Esophagus muscularis mucosa (tissue), 4 donors: ENCODE measurements at regions not wholly inside any gene's neighbourhood (a gene's known extent, or its start where the extent isn't known, plus 50 kb on each side); places are given as distances from the start of the nearest gene placed in this dataset.

Experiments
- CTCF ChIP-seq, 3 experiments: fragments of 200-600 bp in 2 of 3; fragments of 450-650 bp in 1 of 3; sonication (generic) in 2 of 3; IDR thresholded peaks; one replicate each; pipeline ENCODE4 v1.5.1; 2017 to 2019; ENCODE audit warnings: antibody characterized with exemption in 3 of 3, mild to moderate bottlenecking in 2 of 3, moderate library complexity in 1 of 3
- EP300 ChIP-seq: sonication (generic); formaldehyde crosslinking; IDR thresholded peaks from one replicate; pipeline ENCODE4 v1.6.1; 2017; ENCODE audit warnings: antibody characterized with exemption
- POLR2A ChIP-seq: fragments of 450-650 bp; IDR thresholded peaks from one replicate; pipeline ENCODE4 v1.6.1; 2017; ENCODE audit warnings: antibody characterized with exemption, moderate library complexity, mild to moderate bottlenecking, low read depth
- POLR2AphosphoS5 ChIP-seq, 2 donors: sonication (generic); formaldehyde crosslinking; IDR thresholded peaks; one replicate each; pipeline ENCODE4 v1.6.1; 2017; ENCODE audit warnings: antibody characterized with exemption in 2 of 2

GRCh38 chr6:9007027-9007426 lies 571.7 kb upstream of the SLC35B3 start:
- TF ChIP-seq CTCF (IDR thresholded peaks at IDR 0.05) (no peak), POLR2A (no peak), POLR2AphosphoS5 (IDR thresholded peaks at IDR 0.05) (no peak), EP300 (no peak)
